Transverse colon (tissue), 4 donors: ENCODE measurements at regions not wholly inside any gene's neighbourhood (a gene's known extent, or its start where the extent isn't known, plus 50 kb on each side); places are given as distances from the start of the nearest gene placed in this dataset.

Experiments
- DNase-seq: peaks from one replicate; pipeline ENCODE4 v3.0.0-alpha.2; 2019
- H3K27ac ChIP-seq, 4 donors: fragments of 200-600 bp; sonication (generic); 2 replicates each; pipeline ENCODE4 v1.5.1; 2016 to 2018; ENCODE audit warnings: inconsistent platforms in 4 of 4
- H3K27me3 ChIP-seq: fragments of 200-600 bp; sonication (generic); 2 replicates; pipeline ENCODE4 v1.5.1; 2017; ENCODE audit warnings: inconsistent platforms
- H3K36me3 ChIP-seq, 4 donors: fragments of 200-600 bp; sonication (generic); 2 replicates each; pipeline ENCODE4 v1.5.1; 2017 to 2019; ENCODE audit warnings: inconsistent platforms in 4 of 4
- H3K4me1 ChIP-seq, 4 donors: fragments of 200-600 bp; sonication (generic); 2 replicates each; pipeline ENCODE4 v1.5.1; 2017 to 2020; ENCODE audit warnings: inconsistent platforms in 4 of 4
- H3K4me3 ChIP-seq, 4 donors: fragments of 200-600 bp; sonication (generic); 1 replicate in 1 of 4; 2 replicates in 3 of 4; pipeline versions ENCODE4 v1.5.1 to v1.6.1; 2017 to 2019; ENCODE audit warnings: inconsistent platforms in 4 of 4
- H3K9me3 ChIP-seq, 2 donors: fragments of 200-600 bp; sonication (generic); 2 replicates each; pipeline ENCODE4 v1.5.1; 2017 to 2019; ENCODE audit warnings: inconsistent platforms in 2 of 2
- EP300 ChIP-seq: sonication (generic); formaldehyde crosslinking; IDR thresholded peaks from one replicate; pipeline ENCODE4 v1.6.1; 2017; ENCODE audit warnings: antibody characterized with exemption, low read depth
- POLR2A ChIP-seq: fragments of 450-650 bp; IDR thresholded peaks from one replicate; pipeline ENCODE4 v1.6.1; 2016; ENCODE audit warnings: antibody characterized with exemption, mild to moderate bottlenecking, moderate library complexity
- POLR2AphosphoS5 ChIP-seq, 3 donors: sonication (generic); formaldehyde crosslinking; IDR thresholded peaks; one replicate each; pipeline ENCODE4 v1.6.1; 2016; ENCODE audit warnings: antibody characterized with exemption in 3 of 3
- WGBS, 2 donors: methylation state at CpG; one replicate each; pipeline ENCODE4 v1.1.5; 2018; ENCODE audit warnings: low coverage in 1 of 2; 5-methylcytosine and 5-hydroxymethylcytosine counted together
- in situ Hi-C, 4 donors: fragments of 200-750 bp; cut with MboI; loops; one replicate each; pipeline versions ENCODE4 v1.15.0 to v1.15.1; 2017; ENCODE audit warnings: low sequenced_read_pairs in 3 of 4, low pct_ligation_motif_present in 1 of 4, low pct_unique_long_range_greater_than_20kb in 1 of 4
- intact Hi-C: fragments of 100-400 bp; cut with DNase I; formaldehyde crosslinking; loops from one replicate; pipeline ENCODE4 v1.15.1; 2023; ENCODE audit warnings: low total_unique reads
- TF ChIP-seq, protein P1 (sequence below), 5 experiments: fragments of 200-600 bp in 3 of 5; fragments of 450-650 bp in 2 of 5; sonication (generic) in 3 of 5; IDR thresholded peaks; 1 replicate in 2 of 5; 2 replicates in 3 of 5; pipeline ENCODE4 v1.5.1; 2016 to 2017; ENCODE audit warnings: antibody characterized with exemption in 5 of 5, inconsistent platforms in 3 of 5, mild to moderate bottlenecking in 2 of 5, moderate library complexity in 1 of 5

DNA sequence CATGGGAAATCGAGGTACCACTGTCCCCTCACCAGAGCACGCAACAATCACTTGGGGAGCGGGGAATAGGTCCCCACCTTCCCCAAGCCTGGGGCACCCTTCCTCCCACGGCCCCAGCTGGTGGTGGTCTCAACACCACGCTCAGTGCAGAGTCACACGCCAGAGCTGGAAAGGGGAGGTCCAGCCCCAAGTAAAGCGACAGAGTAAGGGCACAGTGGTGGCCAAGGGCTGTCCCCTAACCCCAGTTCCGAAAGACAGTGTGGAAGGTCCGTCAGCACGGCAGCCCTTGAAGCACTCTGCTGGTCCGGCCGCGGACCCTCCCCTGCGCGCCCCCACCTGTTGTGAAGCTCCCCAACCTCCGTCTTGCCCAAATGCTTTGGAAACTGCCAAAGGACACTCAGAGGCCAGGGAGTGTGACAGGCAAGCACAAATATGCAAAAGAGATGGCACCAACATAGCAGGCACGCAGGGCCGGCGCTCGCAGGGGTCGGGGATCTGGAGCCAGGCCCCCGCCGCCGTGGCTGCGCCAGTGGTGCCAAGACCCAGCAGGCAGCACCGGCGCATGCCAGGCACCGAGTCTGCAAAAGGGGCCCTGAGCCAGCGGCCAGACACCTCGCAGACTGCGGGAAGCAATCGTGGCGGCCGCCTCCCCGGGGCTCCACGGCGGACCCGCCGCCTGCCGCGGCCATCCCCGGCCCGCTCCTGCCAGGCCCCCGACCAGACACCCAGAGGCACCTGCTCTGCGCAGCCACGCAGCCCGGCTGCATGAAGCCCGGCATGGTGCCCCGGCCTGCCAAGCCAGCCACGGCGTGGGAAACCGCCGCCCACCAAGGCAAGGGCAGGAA lies 51.6 kb upstream of the SRRM3 start:
- Histone ChIP-seq H3K27me3 (peaks cover 9% of the 10 kb centered on the region), H3K4me3 (no peak overlapping the region), H3K36me3 (no peaks in the 10 kb centered on the region), H3K4me1 (peaks cover 0 to 9% (median 2%) of the 10 kb centered on the region in 4 donors), H3K9me3 (no peaks in the 10 kb centered on the region), H3K27ac (no peak overlapping the region)
- intact Hi-C loops: no loop called here
- DNase-seq: no peak
- 82% methylated on average over 52 of the region's 53 CpGs; no CpG with 5 or more reads in 1 of the 2 donors for WGBS, 2 donors
- in situ Hi-C loops: no loop called here
- no peak for TF ChIP-seq POLR2AphosphoS5 (IDR thresholded peaks at IDR 0.05)
- no peak for TF ChIP-seq EP300
- no peak for TF ChIP-seq POLR2A
- TF ChIP-seq, protein P1, sequence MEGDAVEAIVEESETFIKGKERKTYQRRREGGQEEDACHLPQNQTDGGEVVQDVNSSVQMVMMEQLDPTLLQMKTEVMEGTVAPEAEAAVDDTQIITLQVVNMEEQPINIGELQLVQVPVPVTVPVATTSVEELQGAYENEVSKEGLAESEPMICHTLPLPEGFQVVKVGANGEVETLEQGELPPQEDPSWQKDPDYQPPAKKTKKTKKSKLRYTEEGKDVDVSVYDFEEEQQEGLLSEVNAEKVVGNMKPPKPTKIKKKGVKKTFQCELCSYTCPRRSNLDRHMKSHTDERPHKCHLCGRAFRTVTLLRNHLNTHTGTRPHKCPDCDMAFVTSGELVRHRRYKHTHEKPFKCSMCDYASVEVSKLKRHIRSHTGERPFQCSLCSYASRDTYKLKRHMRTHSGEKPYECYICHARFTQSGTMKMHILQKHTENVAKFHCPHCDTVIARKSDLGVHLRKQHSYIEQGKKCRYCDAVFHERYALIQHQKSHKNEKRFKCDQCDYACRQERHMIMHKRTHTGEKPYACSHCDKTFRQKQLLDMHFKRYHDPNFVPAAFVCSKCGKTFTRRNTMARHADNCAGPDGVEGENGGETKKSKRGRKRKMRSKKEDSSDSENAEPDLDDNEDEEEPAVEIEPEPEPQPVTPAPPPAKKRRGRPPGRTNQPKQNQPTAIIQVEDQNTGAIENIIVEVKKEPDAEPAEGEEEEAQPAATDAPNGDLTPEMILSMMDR (IDR thresholded peaks at IDR 0.05): no peak
